ENCODE measurements at regions not wholly inside any gene's neighbourhood (a gene's known extent, or its start where the extent isn't known, plus 50 kb on each side); places are given as distances from the start of the nearest gene placed in this dataset.
"Not testable (repeated sequence)": the region's sequence is repeated elsewhere in the genome, so short reads cannot be mapped to it uniquely, and the experiment has no call there.

- no peak overlapping the region for H3K4me3 ChIP-seq (ENCODE audit: low read depth, low read length)
- no peak for DNase-seq (ENCODE audit: low read depth)
These were observed 197.0 kb upstream of the PKP2 start for GRCh38 chr12:33093534-33093933.

GRCh38 chr12:33087876-33088275 lies 191.3 kb upstream of the PKP2 start:
- not testable (repeated sequence) for H3K4me3 ChIP-seq (ENCODE audit: low read depth, low read length); DNase-seq (ENCODE audit: low read depth)

More at GRCh38 chr12:33093534-33093933, 197.0 kb upstream of the PKP2 start:
- TF ChIP-seq MAX (IDR thresholded peaks at IDR 0.05; ENCODE audit: low read depth, low read length) (no peak), MYC (IDR thresholded peaks at IDR 0.05; ENCODE audit: low read depth, low read length) (no peak), POLR2A (IDR thresholded peaks at IDR 0.05; ENCODE audit: extremely low read depth, insufficient read length) (no peak), CTCF (IDR thresholded peaks at IDR 0.05; ENCODE audit: low read depth, low read length) (no peak)

GRCh38 chr12:33076401-33076800 lies 179.8 kb upstream of the PKP2 start:
- not testable (repeated sequence) for DNase-seq (ENCODE audit: low read depth); H3K4me3 ChIP-seq (ENCODE audit: low read depth, low read length)

- not testable (repeated sequence) for H3K4me3 ChIP-seq (ENCODE audit: low read depth, low read length); DNase-seq (ENCODE audit: low read depth)
These were observed 178.7 kb upstream of the PKP2 start for GRCh38 chr12:33075130-33075766.

- no peak for TF ChIP-seq CTCF (IDR thresholded peaks at IDR 0.05; ENCODE audit: low read depth, low read length)
- TF ChIP-seq POLR2A (IDR thresholded peaks at IDR 0.05; ENCODE audit: extremely low read depth, insufficient read length), result no peak
- no peak for TF ChIP-seq MYC (IDR thresholded peaks at IDR 0.05; ENCODE audit: low read depth, low read length)
- TF ChIP-seq MAX (IDR thresholded peaks at IDR 0.05; ENCODE audit: low read depth, low read length), result no peak
- no peak overlapping the region for H3K4me3 ChIP-seq (ENCODE audit: low read depth, low read length)
- DNase-seq (ENCODE audit: low read depth), result no peak
These were observed 165.3 kb upstream of the PKP2 start for GRCh38 chr12:33061844-33062243.

- DNase-seq (ENCODE audit: low read depth), result no peak
- H3K4me3 ChIP-seq (ENCODE audit: low read depth, low read length), result no peak overlapping the region
- TF ChIP-seq MYC (IDR thresholded peaks at IDR 0.05; ENCODE audit: low read depth, low read length), result no peak
- no peak for TF ChIP-seq CTCF (IDR thresholded peaks at IDR 0.05; ENCODE audit: low read depth, low read length)
- TF ChIP-seq MAX (IDR thresholded peaks at IDR 0.05; ENCODE audit: low read depth, low read length), result no peak
- no peak for TF ChIP-seq POLR2A (IDR thresholded peaks at IDR 0.05; ENCODE audit: extremely low read depth, insufficient read length)
These were observed 157.8 kb upstream of the PKP2 start for GRCh38 chr12:33054371-33054770.

- no peak overlapping the region for H3K4me3 ChIP-seq (ENCODE audit: low read depth, low read length)
- DNase-seq (ENCODE audit: low read depth), result no peak
- TF ChIP-seq MYC (IDR thresholded peaks at IDR 0.05; ENCODE audit: low read depth, low read length), result no peak
- no peak for TF ChIP-seq MAX (IDR thresholded peaks at IDR 0.05; ENCODE audit: low read depth, low read length)
- TF ChIP-seq POLR2A (IDR thresholded peaks at IDR 0.05; ENCODE audit: extremely low read depth, insufficient read length), result no peak
- TF ChIP-seq CTCF (IDR thresholded peaks at IDR 0.05; ENCODE audit: low read depth, low read length), result no peak
These were observed 155.8 kb upstream of the PKP2 start for GRCh38 chr12:33052141-33053051.

Data from NB4 (cell line).